ENCODE measurements at regions not wholly inside any gene's neighbourhood (a gene's known extent, or its start where the extent isn't known, plus 50 kb on each side); places are given as distances from the start of the nearest gene placed in this dataset.

- no peak overlapping the region for H3K4me3 ChIP-seq (ENCODE audit: low read length)
- no peaks in the 10 kb centered on the region for H3K9me3 ChIP-seq (ENCODE audit: control insufficient read depth, low read depth, low read length)
- H3K27ac ChIP-seq (ENCODE audit: low read length) = no peak overlapping the region
- peaks cover 3% of the 10 kb centered on the region for H3K4me1 ChIP-seq (ENCODE audit: control insufficient read depth, low read depth, low read length)
- H3K9ac ChIP-seq (ENCODE audit: low read length) = no peak overlapping the region
- no peaks in the 10 kb centered on the region for H3K27me3 ChIP-seq (ENCODE audit: control insufficient read depth, insufficient read depth, low read length)
- no peaks in the 10 kb centered on the region for H3K36me3 ChIP-seq (ENCODE audit: control insufficient read depth, low read depth, low read length)
These were observed 553.9 kb upstream of the POU3F2 start for GRCh38 chr6:98280492-98280891.

DNA sequence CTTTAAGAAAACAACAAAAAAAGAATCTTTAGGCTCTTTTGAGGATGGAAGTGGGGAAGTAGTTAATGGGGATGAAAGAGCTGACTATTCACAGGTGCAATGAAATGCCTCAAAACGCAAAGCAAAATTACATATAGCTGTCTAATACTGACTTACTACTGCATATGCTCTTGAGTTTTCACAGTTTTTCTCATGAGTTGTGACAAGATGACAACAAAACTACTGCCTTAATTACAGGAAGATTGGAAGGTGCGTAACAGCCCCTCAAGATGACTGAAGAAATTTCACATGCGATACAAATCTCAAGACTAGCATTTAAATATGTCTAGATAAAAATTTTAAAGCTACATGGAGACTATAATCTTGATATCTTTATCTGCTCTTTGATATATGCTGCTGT is 547.8 kb upstream of the POU3F2 start:
- no peak overlapping the region for H3K4me3 ChIP-seq (ENCODE audit: low read length)
- H3K9ac ChIP-seq (ENCODE audit: low read length) = no peak overlapping the region
- H3K9me3 ChIP-seq (ENCODE audit: control insufficient read depth, low read depth, low read length) = no peaks in the 10 kb centered on the region
- no peak overlapping the region for H3K27ac ChIP-seq (ENCODE audit: low read length)
- H3K36me3 ChIP-seq (ENCODE audit: control insufficient read depth, low read depth, low read length) = no peaks in the 10 kb centered on the region
- H3K27me3 ChIP-seq (ENCODE audit: control insufficient read depth, insufficient read depth, low read length) = no peaks in the 10 kb centered on the region
- no peaks in the 10 kb centered on the region for H3K4me1 ChIP-seq (ENCODE audit: control insufficient read depth, low read depth, low read length)

- no peak overlapping the region for H3K27ac ChIP-seq (ENCODE audit: low read length)
- no peaks in the 10 kb centered on the region for H3K4me1 ChIP-seq (ENCODE audit: control insufficient read depth, low read depth, low read length)
- no peaks in the 10 kb centered on the region for H3K27me3 ChIP-seq (ENCODE audit: control insufficient read depth, insufficient read depth, low read length)
- H3K4me3 ChIP-seq (ENCODE audit: low read length) = no peak overlapping the region
- H3K9ac ChIP-seq (ENCODE audit: low read length) = no peak overlapping the region
- no peaks in the 10 kb centered on the region for H3K9me3 ChIP-seq (ENCODE audit: control insufficient read depth, low read depth, low read length)
- no peaks in the 10 kb centered on the region for H3K36me3 ChIP-seq (ENCODE audit: control insufficient read depth, low read depth, low read length)
These were observed 546.5 kb upstream of the POU3F2 start for GRCh38 chr6:98287876-98288275.

DNA sequence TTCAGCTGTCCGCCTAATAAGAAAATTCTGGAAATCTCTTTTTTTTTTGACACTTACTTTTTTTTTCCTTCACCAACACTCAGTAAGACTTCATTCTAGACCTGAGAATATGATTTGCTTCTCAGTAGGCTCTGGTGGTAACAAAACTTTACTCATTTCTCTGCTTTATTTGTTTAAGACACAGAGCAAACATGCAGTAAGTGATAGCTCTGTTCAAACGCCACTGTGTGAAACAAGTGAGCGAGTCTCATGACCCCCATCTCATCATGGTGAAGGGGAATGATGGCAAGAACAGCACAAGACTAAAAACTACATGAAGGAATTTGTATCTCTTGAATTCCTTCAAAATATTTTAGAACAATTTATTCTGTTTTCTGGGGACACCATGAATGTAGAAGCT is 541.6 kb upstream of the POU3F2 start:
- H3K36me3 ChIP-seq (ENCODE audit: control insufficient read depth, low read depth, low read length) = no peaks in the 10 kb centered on the region
- no peak overlapping the region for H3K4me3 ChIP-seq (ENCODE audit: low read length)
- H3K9me3 ChIP-seq (ENCODE audit: control insufficient read depth, low read depth, low read length) = no peaks in the 10 kb centered on the region
- peaks cover 25% of the 10 kb centered on the region for H3K4me1 ChIP-seq (ENCODE audit: control insufficient read depth, low read depth, low read length)
- no peak overlapping the region for H3K9ac ChIP-seq (ENCODE audit: low read length)
- H3K27ac ChIP-seq (ENCODE audit: low read length) = no peak overlapping the region
- no peaks in the 10 kb centered on the region for H3K27me3 ChIP-seq (ENCODE audit: control insufficient read depth, insufficient read depth, low read length)

GRCh38 chr6:98295515-98296175 is 538.7 kb upstream of the POU3F2 start:
- Histone ChIP-seq H3K9me3 (ENCODE audit: control insufficient read depth, low read depth, low read length) (no peaks in the 10 kb centered on the region), H3K27me3 (ENCODE audit: control insufficient read depth, insufficient read depth, low read length) (no peaks in the 10 kb centered on the region), H3K9ac (ENCODE audit: low read length) (no peak overlapping the region), H3K36me3 (ENCODE audit: control insufficient read depth, low read depth, low read length) (no peaks in the 10 kb centered on the region), H3K4me3 (ENCODE audit: low read length) (no peak overlapping the region), H3K4me1 (ENCODE audit: control insufficient read depth, low read depth, low read length) (peaks cover 25% of the 10 kb centered on the region), H3K27ac (ENCODE audit: low read length) (no peak overlapping the region)

GRCh38 chr6:98308564-98308963 is 525.8 kb upstream of the POU3F2 start:
- Histone ChIP-seq H3K4me3 (ENCODE audit: low read length) (no peak overlapping the region), H3K27ac (ENCODE audit: low read length) (no peak overlapping the region), H3K4me1 (ENCODE audit: control insufficient read depth, low read depth, low read length) (peaks cover 5% of the 10 kb centered on the region), H3K36me3 (ENCODE audit: control insufficient read depth, low read depth, low read length) (no peaks in the 10 kb centered on the region), H3K9ac (ENCODE audit: low read length) (no peak overlapping the region), H3K9me3 (ENCODE audit: control insufficient read depth, low read depth, low read length) (no peaks in the 10 kb centered on the region), H3K27me3 (ENCODE audit: control insufficient read depth, insufficient read depth, low read length) (no peaks in the 10 kb centered on the region)

- no peaks in the 10 kb centered on the region for H3K9me3 ChIP-seq (ENCODE audit: control insufficient read depth, low read depth, low read length)
- H3K27ac ChIP-seq (ENCODE audit: low read length) = no peak overlapping the region
- peaks cover 5% of the 10 kb centered on the region for H3K4me1 ChIP-seq (ENCODE audit: control insufficient read depth, low read depth, low read length)
- H3K36me3 ChIP-seq (ENCODE audit: control insufficient read depth, low read depth, low read length) = no peaks in the 10 kb centered on the region
- no peaks in the 10 kb centered on the region for H3K27me3 ChIP-seq (ENCODE audit: control insufficient read depth, insufficient read depth, low read length)
- no peak overlapping the region for H3K9ac ChIP-seq (ENCODE audit: low read length)
- H3K4me3 ChIP-seq (ENCODE audit: low read length) = no peak overlapping the region
These were observed 523.9 kb upstream of the POU3F2 start for GRCh38 chr6:98310443-98310842.

DNA sequence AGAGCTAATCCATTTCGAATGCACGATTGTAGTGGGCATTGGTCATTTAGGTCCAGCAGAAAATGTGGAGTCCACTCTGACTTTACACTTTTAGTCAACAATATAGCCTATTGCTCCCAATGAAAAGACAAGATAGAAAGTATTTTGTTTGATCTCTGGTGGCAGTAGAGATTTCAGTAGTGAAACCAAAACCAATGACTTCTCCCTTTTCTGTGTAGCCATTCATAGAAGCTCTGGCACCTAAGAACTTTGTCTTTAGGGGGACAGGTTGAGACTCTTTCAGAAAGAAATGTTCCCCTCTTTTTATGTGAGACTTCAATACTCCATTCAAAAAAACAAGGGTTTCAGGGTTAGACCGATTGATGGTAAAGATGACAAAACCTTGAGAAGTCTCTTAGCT is 510.8 kb upstream of the POU3F2 start:
- Histone ChIP-seq H3K9me3 (ENCODE audit: control insufficient read depth, low read depth, low read length) (no peaks in the 10 kb centered on the region), H3K27ac (ENCODE audit: low read length) (no peak overlapping the region), H3K36me3 (ENCODE audit: control insufficient read depth, low read depth, low read length) (no peaks in the 10 kb centered on the region), H3K27me3 (ENCODE audit: control insufficient read depth, insufficient read depth, low read length) (no peaks in the 10 kb centered on the region), H3K4me1 (ENCODE audit: control insufficient read depth, low read depth, low read length) (peaks cover 8% of the 10 kb centered on the region), H3K9ac (ENCODE audit: low read length) (no peak overlapping the region), H3K4me3 (ENCODE audit: low read length) (no peak overlapping the region)

- no peaks in the 10 kb centered on the region for H3K36me3 ChIP-seq (ENCODE audit: control insufficient read depth, low read depth, low read length)
- H3K9ac ChIP-seq (ENCODE audit: low read length) = no peak overlapping the region
- peaks cover 8% of the 10 kb centered on the region for H3K4me1 ChIP-seq (ENCODE audit: control insufficient read depth, low read depth, low read length)
- no peak overlapping the region for H3K27ac ChIP-seq (ENCODE audit: low read length)
- H3K9me3 ChIP-seq (ENCODE audit: control insufficient read depth, low read depth, low read length) = no peaks in the 10 kb centered on the region
- no peak overlapping the region for H3K4me3 ChIP-seq (ENCODE audit: low read length)
- no peaks in the 10 kb centered on the region for H3K27me3 ChIP-seq (ENCODE audit: control insufficient read depth, insufficient read depth, low read length)
These were observed 509.9 kb upstream of the POU3F2 start for GRCh38 chr6:98324446-98324845.

GRCh38 chr6:98325366-98325765 is 509.0 kb upstream of the POU3F2 start:
- Histone ChIP-seq H3K27me3 (ENCODE audit: control insufficient read depth, insufficient read depth, low read length) (no peaks in the 10 kb centered on the region), H3K27ac (ENCODE audit: low read length) (no peak overlapping the region), H3K9ac (ENCODE audit: low read length) (no peak overlapping the region), H3K9me3 (ENCODE audit: control insufficient read depth, low read depth, low read length) (no peaks in the 10 kb centered on the region), H3K4me1 (ENCODE audit: control insufficient read depth, low read depth, low read length) (peaks cover 8% of the 10 kb centered on the region), H3K36me3 (ENCODE audit: control insufficient read depth, low read depth, low read length) (no peaks in the 10 kb centered on the region), H3K4me3 (ENCODE audit: low read length) (no peak overlapping the region)

- H3K4me1 ChIP-seq (ENCODE audit: control insufficient read depth, low read depth, low read length) = peaks cover 3% of the 10 kb centered on the region
- H3K27ac ChIP-seq (ENCODE audit: low read length) = no peak overlapping the region
- no peaks in the 10 kb centered on the region for H3K27me3 ChIP-seq (ENCODE audit: control insufficient read depth, insufficient read depth, low read length)
- H3K9me3 ChIP-seq (ENCODE audit: control insufficient read depth, low read depth, low read length) = no peaks in the 10 kb centered on the region
- H3K4me3 ChIP-seq (ENCODE audit: low read length) = no peak overlapping the region
- no peaks in the 10 kb centered on the region for H3K36me3 ChIP-seq (ENCODE audit: control insufficient read depth, low read depth, low read length)
- H3K9ac ChIP-seq (ENCODE audit: low read length) = no peak overlapping the region
These were observed 501.1 kb upstream of the POU3F2 start for GRCh38 chr6:98333273-98333672.

DNA sequence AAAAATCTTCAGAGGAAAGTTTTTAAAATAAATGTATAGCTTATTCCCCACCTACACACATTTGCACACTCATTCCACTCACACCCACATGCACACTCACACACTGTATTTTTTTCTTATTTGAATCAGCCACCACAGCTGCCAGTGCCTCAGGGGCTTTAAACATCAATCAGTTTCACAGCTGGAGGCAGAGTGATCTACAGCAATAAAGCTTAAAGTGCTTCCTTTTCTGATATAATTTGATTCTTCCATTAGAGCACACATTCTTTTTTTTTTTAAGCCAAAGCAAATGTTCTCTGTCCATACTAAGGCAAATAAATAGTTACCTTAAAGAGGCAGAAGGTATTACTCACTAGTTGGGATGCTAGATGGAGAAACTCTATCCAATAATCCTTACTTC is 498.8 kb upstream of the POU3F2 start:
- Histone ChIP-seq H3K9me3 (ENCODE audit: control insufficient read depth, low read depth, low read length) (no peaks in the 10 kb centered on the region), H3K4me1 (ENCODE audit: control insufficient read depth, low read depth, low read length) (peaks cover 3% of the 10 kb centered on the region), H3K4me3 (ENCODE audit: low read length) (no peak overlapping the region), H3K27me3 (ENCODE audit: control insufficient read depth, insufficient read depth, low read length) (no peaks in the 10 kb centered on the region), H3K36me3 (ENCODE audit: control insufficient read depth, low read depth, low read length) (no peaks in the 10 kb centered on the region), H3K27ac (ENCODE audit: low read length) (no peak overlapping the region), H3K9ac (ENCODE audit: low read length) (no peak overlapping the region)

All from iPS-18a (cell line).